ENCODE measurements at regions not wholly inside any gene's neighbourhood (a gene's known extent, or its start where the extent isn't known, plus 50 kb on each side); places are given as distances from the start of the nearest gene placed in this dataset.
"Not testable (repeated sequence)": the region's sequence is repeated elsewhere in the genome, so short reads cannot be mapped to it uniquely, and the experiment has no call there.

- in situ Hi-C loops (cut with HindIII; ENCODE audit: low sequenced_read_pairs) = no loop called here
- DNase-seq (ENCODE audit: low read depth) = no peak
- TF ChIP-seq, protein P1, sequence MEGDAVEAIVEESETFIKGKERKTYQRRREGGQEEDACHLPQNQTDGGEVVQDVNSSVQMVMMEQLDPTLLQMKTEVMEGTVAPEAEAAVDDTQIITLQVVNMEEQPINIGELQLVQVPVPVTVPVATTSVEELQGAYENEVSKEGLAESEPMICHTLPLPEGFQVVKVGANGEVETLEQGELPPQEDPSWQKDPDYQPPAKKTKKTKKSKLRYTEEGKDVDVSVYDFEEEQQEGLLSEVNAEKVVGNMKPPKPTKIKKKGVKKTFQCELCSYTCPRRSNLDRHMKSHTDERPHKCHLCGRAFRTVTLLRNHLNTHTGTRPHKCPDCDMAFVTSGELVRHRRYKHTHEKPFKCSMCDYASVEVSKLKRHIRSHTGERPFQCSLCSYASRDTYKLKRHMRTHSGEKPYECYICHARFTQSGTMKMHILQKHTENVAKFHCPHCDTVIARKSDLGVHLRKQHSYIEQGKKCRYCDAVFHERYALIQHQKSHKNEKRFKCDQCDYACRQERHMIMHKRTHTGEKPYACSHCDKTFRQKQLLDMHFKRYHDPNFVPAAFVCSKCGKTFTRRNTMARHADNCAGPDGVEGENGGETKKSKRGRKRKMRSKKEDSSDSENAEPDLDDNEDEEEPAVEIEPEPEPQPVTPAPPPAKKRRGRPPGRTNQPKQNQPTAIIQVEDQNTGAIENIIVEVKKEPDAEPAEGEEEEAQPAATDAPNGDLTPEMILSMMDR (IDR thresholded peaks at IDR 0.05; ENCODE audit: low read depth, low read length, missing control alignments) = no peak
- H3K4me3 ChIP-seq (ENCODE audit: low read depth, low read length) = no peak overlapping the region
Observed at GRCh38 chr15:36152936-36153335, 426.5 kb upstream of the CDIN1 start.

GRCh38 chr15:36156879-36157427 lies 422.5 kb upstream of the CDIN1 start:
- H3K4me3 ChIP-seq (ENCODE audit: low read depth, low read length) = no peak overlapping the region
- no peak for DNase-seq (ENCODE audit: low read depth)
- in situ Hi-C loops (cut with HindIII; ENCODE audit: low sequenced_read_pairs) = no loop called here
- TF ChIP-seq, protein P1 (IDR thresholded peaks at IDR 0.05; ENCODE audit: low read depth, low read length, missing control alignments) = no peak

GRCh38 chr15:36160351-36160750 lies 419.1 kb upstream of the CDIN1 start:
- no peak for DNase-seq (ENCODE audit: low read depth)
- TF ChIP-seq, protein P1 (IDR thresholded peaks at IDR 0.05; ENCODE audit: low read depth, low read length, missing control alignments) = no peak
- in situ Hi-C loops (cut with HindIII; ENCODE audit: low sequenced_read_pairs) = no loop called here
- H3K4me3 ChIP-seq (ENCODE audit: low read depth, low read length) = no peak overlapping the region

GRCh38 chr15:36161108-36161507 lies 418.3 kb upstream of the CDIN1 start:
- in situ Hi-C loops (cut with HindIII; ENCODE audit: low sequenced_read_pairs) = no loop called here
- H3K4me3 ChIP-seq (ENCODE audit: low read depth, low read length) = no peak overlapping the region
- TF ChIP-seq, protein P1 (IDR thresholded peaks at IDR 0.05; ENCODE audit: low read depth, low read length, missing control alignments) = no peak
- no peak for DNase-seq (ENCODE audit: low read depth)

- no peak overlapping the region for H3K4me3 ChIP-seq (ENCODE audit: low read depth, low read length)
- TF ChIP-seq, protein P1 (IDR thresholded peaks at IDR 0.05; ENCODE audit: low read depth, low read length, missing control alignments) = peak; percentile 30
- DNase-seq (ENCODE audit: low read depth) = peak; percentile 68
- in situ Hi-C loops (cut with HindIII; ENCODE audit: low sequenced_read_pairs) = no loop called here
Observed at GRCh38 chr15:36161771-36162212, 417.6 kb upstream of the CDIN1 start.

- in situ Hi-C loops (cut with HindIII; ENCODE audit: low sequenced_read_pairs); H3K4me3 ChIP-seq (ENCODE audit: low read depth, low read length): not testable (repeated sequence)
Observed at GRCh38 chr15:36163983-36164382, 415.4 kb upstream of the CDIN1 start.

DNA sequence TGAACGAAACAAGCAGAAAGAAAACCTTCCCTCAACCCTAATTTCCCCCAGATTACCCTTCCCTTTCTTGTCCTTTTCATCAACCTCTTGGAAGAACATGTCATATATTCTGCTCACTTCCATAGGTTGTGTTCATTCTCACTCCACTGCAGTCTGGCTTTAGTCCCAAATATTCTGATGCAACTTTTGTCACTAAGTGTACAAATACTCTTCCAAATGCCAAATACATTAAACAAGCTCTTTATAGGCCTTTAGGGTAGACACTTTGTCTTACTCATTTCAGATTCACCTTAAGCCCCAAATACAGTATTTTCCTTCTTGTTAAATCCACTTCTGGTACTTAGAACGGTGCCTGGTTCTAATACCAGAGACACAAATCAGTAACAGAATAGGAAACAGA lies 406.5 kb upstream of the CDIN1 start:
- in situ Hi-C loops (cut with HindIII; ENCODE audit: low sequenced_read_pairs) = no loop called here
- H3K4me3 ChIP-seq (ENCODE audit: low read depth, low read length) = no peak overlapping the region
- DNase-seq (ENCODE audit: low read depth) = no peak
- TF ChIP-seq, protein P1 (IDR thresholded peaks at IDR 0.05; ENCODE audit: low read depth, low read length, missing control alignments) = no peak

More at GRCh38 chr15:36163983-36164382, 415.4 kb upstream of the CDIN1 start:
- DNase-seq (ENCODE audit: low read depth) = not testable (repeated sequence)
